ENCODE measurements at regions not wholly inside any gene's neighbourhood (a gene's known extent, or its start where the extent isn't known, plus 50 kb on each side); places are given as distances from the start of the nearest gene placed in this dataset.
"Not testable (repeated sequence)": the region's sequence is repeated elsewhere in the genome, so short reads cannot be mapped to it uniquely, and the experiment has no call there.

DNA sequence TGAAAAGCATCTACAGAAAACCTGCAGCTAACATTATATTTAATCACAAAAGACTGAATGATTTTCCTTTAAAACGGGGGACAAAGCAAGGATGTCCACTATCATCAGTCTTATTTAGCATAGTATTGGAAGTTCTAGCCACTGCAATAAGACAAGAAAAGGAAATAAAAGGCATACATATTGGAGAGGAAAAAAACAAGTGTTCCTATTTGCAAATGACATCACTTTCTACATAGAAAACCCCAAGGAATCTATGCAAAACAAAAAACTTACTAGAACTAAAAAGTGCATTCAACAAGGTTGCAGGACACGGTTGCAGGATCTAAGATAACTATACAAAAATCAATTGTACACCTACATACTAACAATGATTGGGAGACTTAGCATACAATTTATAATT, 101.6 kb upstream of the MEF2A start:
- no peak for DNase-seq

DNA sequence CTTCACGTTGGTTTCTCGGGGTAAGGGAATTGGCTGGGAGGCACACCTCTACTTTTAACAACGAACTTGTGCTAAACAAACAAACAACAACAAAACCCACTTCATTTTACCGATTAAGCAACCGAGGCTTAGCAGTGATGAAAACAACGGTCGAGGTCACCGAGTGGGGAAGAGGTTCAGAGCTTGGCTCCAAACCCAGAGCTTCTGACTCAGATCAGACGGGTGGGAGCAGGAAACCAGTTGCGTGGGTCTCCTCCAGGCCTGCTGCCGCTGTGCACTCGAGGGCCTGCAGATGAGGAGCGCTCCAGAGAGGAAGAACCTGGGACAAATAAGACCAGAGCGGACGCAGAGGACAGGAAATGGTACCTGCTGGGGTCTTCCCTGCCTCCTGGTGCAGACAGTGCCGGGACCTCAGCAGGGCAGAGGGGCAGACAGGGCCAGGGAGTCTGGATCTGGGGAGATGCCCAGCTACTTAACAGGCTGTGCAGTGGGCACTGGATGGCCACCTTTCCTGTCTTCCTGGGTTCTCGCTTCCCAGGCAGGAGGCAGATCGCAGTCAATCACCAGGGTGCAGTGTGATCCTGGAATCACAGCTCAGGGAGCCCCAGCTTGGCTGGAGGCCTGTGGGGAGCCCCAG, 99.0 kb upstream of the MEF2A start:
- DNase-seq = no peak

DNA sequence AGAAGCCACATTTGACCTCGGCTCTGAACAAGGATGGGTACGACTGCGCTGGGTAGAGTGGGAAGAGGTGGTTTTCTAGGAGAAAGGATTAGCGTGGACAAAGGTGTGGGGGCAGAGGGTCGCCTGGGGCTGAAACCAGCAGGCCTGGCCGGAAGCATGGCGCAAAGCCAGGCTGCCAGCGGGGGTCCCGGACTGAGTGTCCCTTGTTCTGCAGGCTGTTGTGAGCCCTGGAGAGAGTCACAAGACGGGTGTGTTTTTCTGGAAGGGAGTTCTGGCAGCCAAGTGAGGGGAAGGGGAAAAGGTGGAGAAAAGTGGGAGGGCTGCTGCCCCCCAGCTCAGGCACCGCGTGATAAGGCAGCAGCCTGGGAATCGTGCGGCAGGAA, 98.5 kb upstream of the MEF2A start:
- no peak for DNase-seq

DNA sequence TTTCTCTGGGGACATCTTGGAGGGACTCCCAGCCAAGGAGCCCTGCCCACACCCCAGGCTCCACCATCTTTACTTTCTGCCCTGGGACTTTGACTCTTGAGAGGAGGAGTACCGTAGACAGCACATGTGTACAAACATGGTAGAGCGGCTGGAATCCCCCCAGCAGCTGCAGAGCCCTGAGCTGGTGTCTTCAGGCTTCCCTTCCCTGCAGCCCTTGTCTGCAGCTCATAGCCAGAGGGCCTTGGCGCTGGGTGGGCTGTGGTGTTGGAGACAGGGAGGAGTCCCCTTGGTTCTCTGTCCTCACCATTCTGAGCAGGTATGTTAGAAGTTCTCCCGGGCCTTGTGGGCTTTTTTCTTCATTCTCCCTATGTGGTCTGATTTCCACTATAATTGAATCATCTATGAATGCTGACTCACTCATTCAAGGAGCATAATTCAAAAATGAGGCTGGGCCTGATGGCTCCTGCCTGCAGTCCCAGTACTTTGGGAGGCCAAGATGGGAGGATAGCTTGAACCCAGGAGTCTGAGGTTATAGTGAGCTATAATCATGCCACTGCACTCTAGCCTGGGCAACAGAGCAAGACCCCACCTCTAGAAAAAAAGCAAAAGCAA, 97.8 kb upstream of the MEF2A start:
- DNase-seq = no peak

DNA sequence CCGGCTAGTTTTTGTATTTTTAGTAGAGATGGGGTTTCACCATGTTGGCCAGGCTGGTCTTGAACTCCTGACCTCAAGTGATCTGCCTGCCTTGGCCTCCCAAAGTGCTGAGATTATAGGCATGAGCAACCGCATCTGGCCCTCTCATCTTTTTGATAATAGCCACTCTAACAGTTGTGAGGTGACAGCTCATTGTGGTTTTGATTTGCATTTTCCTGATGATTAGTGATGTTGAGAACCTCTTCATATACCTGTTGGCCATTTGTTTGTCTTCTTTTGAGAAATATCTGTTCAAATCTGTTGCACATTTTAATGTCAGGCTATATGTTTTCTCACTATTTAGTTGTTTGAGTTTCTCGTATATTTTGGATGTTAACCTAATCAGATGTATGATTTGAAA, 95.6 kb upstream of the MEF2A start:
- not testable (repeated sequence) for DNase-seq

DNA sequence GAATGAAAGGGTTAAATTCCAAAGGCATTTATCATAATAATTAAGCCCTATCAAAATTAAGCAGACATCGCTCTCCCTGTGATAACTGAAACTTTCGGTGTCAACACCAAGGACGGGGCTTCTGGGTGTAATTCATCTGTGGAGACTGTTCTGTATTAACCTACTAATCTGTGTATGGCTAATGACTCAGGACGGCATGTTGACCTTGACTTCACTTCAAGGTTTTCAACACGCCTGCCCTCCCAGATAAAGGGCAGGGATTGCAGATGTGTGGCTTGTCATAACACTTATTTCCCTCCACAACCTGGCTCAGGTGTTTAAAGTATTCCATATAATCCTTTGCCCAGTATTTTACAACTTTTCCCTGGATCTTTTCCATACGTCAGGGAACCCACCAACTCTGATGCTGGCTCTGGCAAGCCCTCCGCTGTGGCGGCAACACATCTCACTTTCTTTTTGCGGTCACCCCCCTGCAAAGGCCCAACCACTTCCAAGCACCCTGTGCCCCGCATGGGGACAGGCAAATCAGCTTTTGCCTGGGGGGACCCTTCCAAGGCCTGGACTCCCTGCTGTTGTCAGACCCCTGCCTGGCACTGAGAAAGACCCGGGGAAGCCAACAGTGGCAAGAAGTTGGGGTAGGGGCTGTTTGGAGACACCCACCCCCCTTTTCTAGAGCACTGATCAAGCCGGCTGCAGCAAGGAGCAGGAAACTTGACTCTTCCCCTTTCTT, 93.2 kb upstream of the MEF2A start:
- no peak for DNase-seq

DNA sequence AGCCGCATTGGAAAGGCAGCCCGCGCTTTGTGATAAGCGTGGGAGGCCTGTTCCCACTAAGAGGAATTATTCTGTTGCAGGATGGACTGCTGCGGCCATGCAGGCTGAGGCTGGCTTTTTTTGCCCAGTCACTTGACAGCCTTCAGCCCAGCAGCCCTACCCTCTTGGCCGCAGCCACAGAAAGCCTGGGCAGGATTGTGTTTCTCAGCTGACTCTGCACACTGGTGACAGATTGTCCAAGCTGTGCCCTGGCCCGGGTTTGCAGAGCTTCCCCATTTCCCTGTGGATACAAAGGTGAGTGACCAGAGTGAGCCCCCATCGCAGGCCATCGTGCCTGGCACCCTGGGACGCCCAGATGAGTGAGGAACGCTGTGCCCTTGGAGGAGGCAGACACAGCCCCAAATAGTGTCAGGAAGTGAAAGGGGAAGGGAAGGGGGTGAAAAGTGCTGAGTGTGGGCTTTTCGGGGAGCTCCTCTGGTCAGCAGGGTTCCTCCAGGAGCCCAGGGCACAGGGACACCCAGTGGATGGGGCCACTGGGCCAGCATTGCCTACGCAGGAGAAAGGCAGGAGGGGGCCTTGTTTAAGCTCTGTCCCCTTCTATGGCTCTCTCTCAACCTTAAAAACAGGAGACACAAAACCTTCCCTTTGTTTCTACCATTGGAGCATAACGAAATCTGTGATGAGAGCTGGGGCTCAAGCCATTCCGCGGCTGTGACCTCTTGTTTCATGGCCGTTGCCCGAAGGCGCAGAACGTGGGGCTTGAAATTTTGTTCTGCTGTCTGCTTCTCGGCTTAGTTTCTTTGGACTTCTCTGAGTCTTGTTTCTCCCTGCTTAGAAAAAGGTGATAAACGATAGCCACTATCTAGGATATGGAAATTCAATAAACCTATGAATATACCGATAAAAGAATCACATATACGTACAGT, 91.5 kb upstream of the MEF2A start:
- no peak for DNase-seq

DNA sequence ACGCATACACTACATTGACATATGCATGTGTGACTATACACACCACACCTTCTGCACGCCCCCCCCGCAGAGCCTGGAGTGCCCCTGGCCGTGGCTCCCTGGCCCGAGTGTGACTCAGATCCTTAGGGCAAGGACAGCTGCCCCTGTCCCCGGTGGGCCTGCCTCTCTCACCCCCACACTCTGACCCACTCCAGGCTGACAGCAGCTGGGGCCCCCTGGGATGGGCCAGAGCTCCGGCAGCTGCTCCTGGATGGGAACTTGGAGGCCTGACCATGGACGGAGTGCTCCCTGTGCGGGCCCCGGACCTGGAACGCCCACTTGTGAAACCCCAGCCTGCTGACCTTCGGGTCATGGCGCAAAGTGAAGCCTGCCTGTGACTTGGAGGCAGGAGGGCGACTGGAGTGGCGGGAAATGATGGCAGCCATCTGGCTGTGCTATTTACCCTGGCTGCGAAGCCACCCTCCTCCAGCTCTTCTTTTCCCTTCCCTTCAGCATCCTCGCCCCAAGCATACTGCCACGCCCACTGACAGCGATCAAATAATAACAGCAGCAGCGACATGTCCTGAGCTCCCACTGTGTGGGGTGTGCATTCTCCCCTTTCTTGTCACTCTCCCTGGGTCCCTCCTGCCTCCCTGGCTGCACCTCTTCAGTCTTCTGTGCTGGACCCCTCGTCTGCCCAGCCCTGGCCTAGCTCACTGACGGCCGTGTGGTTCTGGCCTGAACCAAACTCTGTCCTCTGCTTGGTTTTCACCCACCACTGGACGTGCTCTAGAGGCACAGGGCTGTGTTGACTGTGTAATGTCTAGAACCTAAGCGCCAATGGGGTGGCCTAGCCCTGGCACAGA, 90.7 kb upstream of the MEF2A start:
- no peak for DNase-seq

DNA sequence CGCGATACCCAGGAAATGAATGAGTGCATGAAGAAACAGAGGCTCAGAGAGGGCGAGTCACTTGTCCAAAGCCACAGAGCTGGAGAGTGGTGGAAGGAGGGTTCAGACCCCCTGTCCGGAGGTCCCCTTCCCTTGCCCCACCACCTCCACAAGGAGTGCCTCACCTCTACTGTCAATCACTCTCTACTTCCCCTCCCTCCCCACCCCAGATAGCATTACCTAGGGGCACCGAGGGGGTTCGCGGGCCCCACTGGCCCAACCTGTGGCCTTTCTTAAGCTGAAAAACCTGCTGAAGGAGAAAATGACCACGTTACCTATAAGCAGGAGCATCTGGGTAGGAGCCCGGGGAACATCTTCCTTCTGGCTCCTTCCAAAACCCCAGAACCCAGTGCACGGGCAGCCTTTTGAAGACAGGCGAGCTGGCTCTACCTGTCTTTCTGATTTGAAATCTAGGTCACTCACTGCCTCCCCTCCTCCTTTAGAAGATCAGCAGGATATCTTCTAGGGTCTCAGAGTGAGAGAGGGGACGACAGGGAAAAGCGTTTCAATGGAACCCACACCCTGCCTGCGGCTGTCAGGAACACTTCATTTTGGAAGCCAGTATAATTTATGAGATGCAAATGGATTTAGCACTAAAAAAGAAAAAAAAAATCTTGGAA, 89.9 kb upstream of the MEF2A start:
- no peak for DNase-seq

DNA sequence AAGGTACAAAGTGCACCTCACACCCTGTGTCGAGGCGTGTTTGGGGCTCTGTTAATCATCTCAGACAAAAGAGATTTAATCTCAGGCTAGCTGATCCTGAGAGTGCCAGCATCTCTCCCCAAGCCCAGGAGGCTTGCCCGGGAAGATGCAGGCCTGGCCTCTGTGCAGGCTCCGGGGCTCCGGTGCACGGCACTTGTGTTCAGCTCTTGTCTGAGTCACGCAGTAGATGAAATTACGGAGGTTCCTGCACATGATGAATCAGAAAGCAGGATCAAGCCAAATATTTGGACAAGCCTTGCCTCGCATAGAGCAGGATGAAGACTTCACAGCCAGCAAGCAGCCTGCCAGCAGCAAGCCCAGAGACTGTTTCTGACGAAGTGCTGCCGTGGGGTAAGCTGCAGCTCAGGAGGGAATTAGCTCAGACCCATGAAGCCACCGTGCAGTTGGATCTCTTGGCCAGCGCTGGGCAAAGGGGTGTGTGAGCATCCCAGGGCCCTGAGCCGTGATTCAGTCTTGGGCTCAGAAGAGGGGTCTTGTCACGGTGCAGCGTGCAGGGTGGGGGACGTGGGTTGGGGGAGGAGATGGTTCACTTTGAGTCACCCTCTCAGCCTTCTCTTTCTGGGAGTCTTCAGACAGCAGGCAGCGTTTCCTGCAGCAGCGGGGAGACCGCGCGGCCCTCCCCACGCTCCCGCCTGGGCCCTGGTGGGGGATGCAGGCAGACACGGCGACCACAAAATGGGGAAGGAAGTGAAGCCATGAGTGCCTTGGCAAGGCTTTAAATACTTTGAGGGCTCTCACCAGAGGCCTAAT, 89.2 kb upstream of the MEF2A start:
- no peak for DNase-seq

DNA sequence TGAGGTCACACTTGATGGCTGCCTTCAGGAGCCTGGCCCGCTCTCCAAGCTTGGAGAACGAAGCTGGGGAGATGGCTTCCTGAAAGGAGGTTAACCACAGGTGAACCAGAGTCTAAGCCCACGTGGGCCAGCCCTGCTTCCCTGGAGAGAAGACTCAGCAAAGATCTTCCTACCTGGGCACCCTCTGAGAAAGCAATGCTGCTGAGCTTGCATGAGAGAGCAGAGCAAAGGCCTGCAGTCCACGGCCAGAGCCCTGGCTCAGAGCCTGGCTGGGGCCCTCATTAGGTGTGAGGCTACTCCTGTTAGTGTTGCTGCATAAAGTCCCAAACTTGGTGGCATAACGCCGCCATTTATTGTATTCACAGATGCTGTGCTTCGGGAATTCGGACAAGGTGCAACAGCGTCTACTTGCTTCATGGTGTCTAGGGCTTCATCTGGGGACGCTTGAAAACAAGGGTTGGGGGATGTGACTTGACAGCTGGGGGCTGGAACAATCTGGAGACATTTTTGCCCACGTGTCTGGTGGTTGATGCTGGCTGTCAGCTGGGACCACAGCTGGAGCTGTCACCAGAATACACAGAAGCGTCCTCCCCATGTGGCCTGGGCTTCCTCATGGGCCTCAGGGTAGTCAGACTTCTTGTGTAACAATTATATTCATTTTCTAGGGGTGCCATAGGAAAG, 87.9 kb upstream of the MEF2A start:
- DNase-seq = no peak

DNA sequence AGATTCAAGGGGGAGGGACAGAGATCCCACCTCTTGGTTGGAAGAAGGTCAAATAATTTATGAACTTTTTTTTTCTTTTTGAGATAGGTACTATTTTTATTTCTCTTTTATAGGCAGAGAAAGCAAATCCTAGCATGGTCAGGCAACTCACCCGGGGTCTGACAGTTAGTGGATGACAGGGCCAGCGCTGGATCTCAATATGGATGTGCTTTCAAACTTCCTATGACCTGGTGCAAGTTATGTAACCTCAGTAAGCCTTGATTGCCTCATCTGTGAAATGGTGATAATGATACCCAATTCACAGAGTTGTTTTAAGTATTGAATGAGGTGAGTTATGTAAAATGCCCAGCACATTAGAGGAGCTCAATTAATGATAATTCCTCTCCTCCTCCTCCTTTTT, 86.8 kb upstream of the MEF2A start:
- no peak for DNase-seq

DNA sequence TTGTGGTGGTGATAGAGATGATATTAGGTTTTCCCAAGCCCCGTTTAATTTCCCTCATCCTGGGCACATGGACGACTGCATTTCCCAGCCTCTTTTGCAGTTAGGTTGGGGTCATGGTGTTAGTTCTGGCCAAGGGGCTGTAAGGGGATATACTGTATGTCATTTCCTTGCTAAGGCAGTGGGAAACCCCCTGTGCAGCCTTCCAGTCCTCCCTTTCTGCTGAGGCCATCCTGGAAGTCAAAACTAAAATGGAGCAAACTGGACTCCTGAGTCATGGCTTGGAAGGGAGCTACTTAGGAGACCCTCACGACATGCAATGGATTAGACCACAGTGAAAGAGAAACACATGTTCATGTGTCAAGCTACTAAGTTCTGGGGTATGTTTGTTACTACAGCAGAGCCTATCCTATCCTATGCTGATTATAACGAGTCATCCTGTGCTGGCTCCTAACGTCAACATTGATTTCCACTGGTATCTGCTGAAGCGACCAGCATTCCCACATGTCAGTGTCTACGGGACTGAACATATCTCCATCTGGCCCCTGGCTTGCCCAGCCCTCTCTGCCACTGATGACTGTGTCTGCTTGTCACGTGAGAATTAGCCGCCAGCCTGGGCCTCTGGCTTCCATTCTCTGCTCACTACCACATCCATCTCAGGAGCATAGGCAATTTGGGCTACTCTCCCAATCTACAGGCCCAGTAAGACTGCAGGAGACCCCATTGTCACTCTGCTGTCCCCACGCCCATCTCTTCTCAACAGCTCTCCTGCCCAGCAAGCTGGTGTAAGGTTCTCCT, 85.6 kb upstream of the MEF2A start:
- no peak for DNase-seq

DNA sequence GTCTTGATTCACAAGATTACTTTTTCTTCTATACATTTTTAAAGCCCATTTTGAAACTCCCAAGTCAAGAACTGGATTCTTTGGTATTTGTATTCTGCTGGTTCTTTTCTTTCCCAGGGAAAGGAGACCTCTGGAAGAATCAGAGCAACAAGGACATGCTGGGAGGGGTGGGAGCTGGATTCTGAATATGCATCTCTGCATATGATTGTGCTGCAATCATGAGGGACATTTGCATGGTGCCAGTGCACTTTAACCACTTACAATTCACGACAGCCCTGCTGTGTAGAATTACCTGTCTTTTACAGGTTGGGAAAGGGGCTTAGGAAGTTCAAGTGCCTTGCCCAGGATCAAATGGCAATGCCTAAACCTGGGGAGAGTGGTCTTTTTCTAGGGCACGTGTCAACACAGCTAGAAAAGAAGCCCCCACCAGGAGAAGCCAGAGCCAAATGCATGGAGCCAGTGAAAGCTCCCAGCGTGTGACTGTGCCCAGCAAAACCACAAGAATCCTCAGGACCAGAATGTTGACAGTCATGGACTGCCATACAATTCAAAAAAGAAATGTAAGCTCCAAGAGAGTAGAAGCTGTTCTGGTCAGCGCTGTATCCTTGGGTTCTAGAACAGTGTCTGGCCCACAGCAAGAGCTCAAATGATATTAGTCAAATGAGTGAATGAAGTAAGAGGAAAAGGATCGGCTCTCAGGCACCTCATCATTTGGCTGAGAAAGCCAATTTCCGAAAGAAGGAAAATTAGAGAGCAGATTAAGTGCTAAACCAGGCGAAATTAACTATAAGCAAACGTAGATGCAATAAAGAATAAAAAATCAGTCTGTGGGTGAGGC, 84.5 kb upstream of the MEF2A start:
- DNase-seq = no peak

DNA sequence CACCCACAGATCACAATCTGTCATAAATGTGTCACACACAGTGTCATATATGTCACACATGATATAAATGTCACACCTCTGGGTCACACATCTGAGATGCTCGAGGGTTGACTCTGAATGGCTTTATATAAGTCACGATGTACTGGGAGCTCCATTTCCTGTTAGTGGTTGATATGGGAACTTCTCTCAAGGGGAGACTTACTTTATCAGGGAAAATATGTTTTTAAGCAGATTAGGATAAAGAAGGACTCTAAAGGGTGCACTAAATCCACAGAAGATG, 83.9 kb upstream of the MEF2A start:
- DNase-seq = no peak

DNA sequence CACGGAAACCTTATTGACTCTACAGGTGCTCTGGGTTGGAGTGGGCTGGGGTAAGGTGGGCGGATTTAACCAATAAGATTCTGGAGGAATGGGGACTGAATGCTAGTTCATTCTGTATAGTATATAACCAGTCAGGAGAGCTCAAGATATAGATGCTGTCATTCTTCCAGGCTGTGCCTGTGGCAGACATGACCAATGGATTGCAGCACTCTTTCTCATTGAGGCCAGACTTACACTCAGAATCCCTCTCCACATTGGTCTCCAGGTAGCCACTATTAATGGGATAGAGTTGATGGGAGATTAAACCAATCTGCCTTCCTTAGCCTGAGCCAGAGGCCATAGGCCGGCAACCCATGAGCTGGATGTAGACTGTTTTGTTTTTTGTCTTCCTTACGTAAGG, 82.8 kb upstream of the MEF2A start:
- DNase-seq = no peak

DNA sequence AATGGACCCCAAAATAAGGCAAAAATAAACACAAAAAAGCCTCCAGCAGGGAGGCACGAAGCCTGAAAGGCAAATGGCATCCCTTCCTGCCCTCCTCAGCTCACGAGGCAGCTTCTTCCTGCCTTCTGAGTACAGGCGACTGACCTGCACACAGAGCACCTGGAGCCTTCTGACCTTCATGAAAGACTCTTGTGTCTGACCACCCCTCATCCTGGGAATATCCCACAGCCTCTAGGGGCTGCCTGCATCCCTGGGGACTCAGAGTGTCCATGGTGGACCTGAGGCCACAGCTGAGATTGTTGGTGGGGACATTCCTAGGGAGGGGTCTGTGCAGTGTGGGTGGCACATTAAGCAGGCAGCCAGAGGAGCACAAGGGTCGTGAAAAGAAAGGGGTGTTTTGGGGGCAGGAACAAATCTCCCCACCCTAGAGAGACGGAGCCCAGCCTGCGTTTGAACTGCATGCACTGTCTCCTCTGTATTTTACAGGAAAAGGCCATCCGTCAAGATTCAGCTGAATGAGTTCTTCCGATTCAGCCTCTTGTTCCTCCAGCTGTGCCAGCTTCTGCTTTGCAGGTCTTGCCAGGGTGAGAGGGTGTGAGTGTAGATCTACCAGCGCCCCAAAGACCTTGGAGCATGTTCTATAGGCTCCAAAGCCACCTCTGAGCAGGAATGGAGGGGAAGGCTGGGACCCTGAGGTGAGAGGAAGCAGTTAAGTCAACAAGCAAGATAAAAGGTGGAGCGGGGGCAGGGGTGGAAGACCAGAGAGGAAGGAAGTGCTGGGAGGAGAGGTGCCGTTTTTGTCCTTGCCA, 80.4 kb upstream of the MEF2A start:
- DNase-seq = no peak

DNA sequence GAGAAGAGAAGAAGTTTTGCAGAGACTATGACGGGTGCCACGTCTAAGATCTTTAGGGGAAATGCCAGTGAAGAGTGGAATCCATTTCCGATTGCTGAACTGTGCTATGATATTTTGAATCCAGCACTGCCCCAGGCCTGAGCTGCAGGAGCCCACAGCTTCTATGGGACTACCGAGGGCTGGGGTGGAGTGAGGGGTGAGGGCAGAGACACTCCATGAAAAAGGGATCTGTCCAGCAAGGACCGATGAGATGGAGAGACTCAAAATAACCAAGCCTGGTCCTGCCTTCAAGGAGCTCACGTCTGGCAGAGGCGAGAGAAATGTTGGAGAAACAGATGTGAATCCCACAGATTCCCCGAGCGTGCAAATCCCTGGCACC, 79.8 kb upstream of the MEF2A start:
- no peak for DNase-seq

Data from activated CD4-positive, alpha-beta T cell treated with anti-CD3 and anti-CD28 coated beads, Interleukin-2, amount 50 U/mL, for 4 hours (primary cell).